ENCODE measurements at regions not wholly inside any gene's neighbourhood (a gene's known extent, or its start where the extent isn't known, plus 50 kb on each side); places are given as distances from the start of the nearest gene placed in this dataset.

DNA sequence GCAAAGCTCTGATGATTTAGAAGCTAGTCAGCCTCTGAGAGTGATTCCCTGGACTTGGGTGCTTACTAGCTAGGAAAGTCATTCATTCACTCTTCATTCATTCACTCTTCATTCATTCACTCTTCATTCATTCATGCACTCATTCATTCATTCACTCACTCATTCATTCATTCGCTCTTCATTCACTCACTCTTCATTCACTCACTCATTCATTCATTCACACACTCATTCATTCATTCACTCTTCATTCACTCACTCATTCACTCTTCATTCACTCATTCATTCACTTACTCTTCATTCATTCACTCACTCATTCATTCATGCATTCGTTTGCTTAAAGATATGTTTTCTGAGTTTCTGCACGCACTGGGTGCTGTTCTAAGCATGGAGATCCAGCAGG is 292.7 kb upstream of the TNRC6C start:
- TF ChIP-seq NANOG (IDR thresholded peaks at IDR 0.05; ENCODE audit: insufficient read depth, low read depth, low read length, poor library complexity, severe bottlenecking), result no peak
- TF ChIP-seq, protein P1, sequence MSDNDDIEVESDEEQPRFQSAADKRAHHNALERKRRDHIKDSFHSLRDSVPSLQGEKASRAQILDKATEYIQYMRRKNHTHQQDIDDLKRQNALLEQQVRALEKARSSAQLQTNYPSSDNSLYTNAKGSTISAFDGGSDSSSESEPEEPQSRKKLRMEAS (IDR thresholded peaks at IDR 0.05), result no peak
- TF ChIP-seq, protein P2, sequence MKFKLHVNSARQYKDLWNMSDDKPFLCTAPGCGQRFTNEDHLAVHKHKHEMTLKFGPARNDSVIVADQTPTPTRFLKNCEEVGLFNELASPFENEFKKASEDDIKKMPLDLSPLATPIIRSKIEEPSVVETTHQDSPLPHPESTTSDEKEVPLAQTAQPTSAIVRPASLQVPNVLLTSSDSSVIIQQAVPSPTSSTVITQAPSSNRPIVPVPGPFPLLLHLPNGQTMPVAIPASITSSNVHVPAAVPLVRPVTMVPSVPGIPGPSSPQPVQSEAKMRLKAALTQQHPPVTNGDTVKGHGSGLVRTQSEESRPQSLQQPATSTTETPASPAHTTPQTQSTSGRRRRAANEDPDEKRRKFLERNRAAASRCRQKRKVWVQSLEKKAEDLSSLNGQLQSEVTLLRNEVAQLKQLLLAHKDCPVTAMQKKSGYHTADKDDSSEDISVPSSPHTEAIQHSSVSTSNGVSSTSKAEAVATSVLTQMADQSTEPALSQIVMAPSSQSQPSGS (IDR thresholded peaks at IDR 0.05; ENCODE audit: low read length), result no peak
- no peak for TF ChIP-seq SP2 (IDR thresholded peaks at IDR 0.05; ENCODE audit: low read length)
- TF ChIP-seq TAF1 (IDR thresholded peaks at IDR 0.05; ENCODE audit: low read depth, low read length), result no peak
- no peak for TF ChIP-seq RFX5 (IDR thresholded peaks at IDR 0.05; ENCODE audit: borderline replicate concordance, low read depth, low read length)
- H2BK5ac ChIP-seq (ENCODE audit: low read depth, low read length), result no peak overlapping the region
- H4K5ac ChIP-seq (ENCODE audit: insufficient read length, low read depth, low read length), result no peak overlapping the region
- H3K4ac ChIP-seq (replicated peaks; ENCODE audit: insufficient read length, low read depth, low read length), result no peak overlapping the region
- no peak overlapping the region for H2BK12ac ChIP-seq (ENCODE audit: low read depth, low read length)
- H3K36me3 ChIP-seq (ENCODE audit: control insufficient read depth in 2 of 4, insufficient read depth in 4 of 4, low read length in 3 of 4), result no peaks in the 10 kb centered on the region
- no peak overlapping the region for H3K4me3 ChIP-seq (ENCODE audit: extremely low read depth in 1 of 4, insufficient read depth in 2 of 4, low read depth in 3 of 4, low read length in 4 of 4)
- DNase-seq (ENCODE audit: low read depth in 1 of 2, low spot score in 2 of 2), result no peak
- ChIA-PET CTCF (ENCODE audit: partially characterized antibody) (interaction anchor here (1.6 kb wide), 1 partner anchor 11 kb away, joined by 3 read pairs; no protein-coding TSS in a partner anchor), POLR2A (ENCODE audit: partially characterized antibody) (no interaction called here)
- H3K56ac ChIP-seq (replicated peaks; ENCODE audit: insufficient read length, low read depth, low read length), result no peak overlapping the region
- H3K79me1 ChIP-seq (ENCODE audit: low read depth, low read length), result no peaks in the 10 kb centered on the region
- no peak overlapping the region for H2BK120ac ChIP-seq (replicated peaks; ENCODE audit: low read depth, low read length)
- H4K91ac ChIP-seq (replicated peaks; ENCODE audit: insufficient read length, low read length), result no peak overlapping the region
- FAIRE-seq, result no peak
- no peaks in the 10 kb centered on the region for H3K27me3 ChIP-seq (replicated peaks in 1 of 4; ENCODE audit: control insufficient read depth in 3 of 4, extremely low read depth in 1 of 4, insufficient read depth in 3 of 4, low read length in 3 of 4)
- H3K23ac ChIP-seq (ENCODE audit: insufficient read length), result no peak overlapping the region
- no peaks in the 10 kb centered on the region for H4K20me1 ChIP-seq (replicated peaks in 1 of 2; ENCODE audit: control insufficient read depth in 1 of 2, insufficient read depth in 2 of 2, low read length in 2 of 2)
- H3K4me1 ChIP-seq (replicated peaks in 1 of 4; ENCODE audit: control insufficient read depth in 3 of 4, insufficient read depth in 4 of 4, low read length in 3 of 4), result no peaks in the 10 kb centered on the region
- no peak overlapping the region for H2BK20ac ChIP-seq (ENCODE audit: low read length)
- no peaks in the 10 kb centered on the region for H3K23me2 ChIP-seq (ENCODE audit: low read depth, low read length)
- no peak overlapping the region for H4K8ac ChIP-seq (ENCODE audit: extremely low read depth, insufficient read depth, low read length)
- H3K9me3 ChIP-seq (ENCODE audit: insufficient read depth in 2 of 2, low read depth in 1 of 2, low read length in 1 of 2), result peaks cover 7 to 9% of the 10 kb centered on the region in 2 experiments
- H3K9ac ChIP-seq (replicated peaks in 1 of 4; ENCODE audit: extremely low read depth in 1 of 4, low read depth in 3 of 4, low read length in 3 of 4), result no peak overlapping the region
- H2BK15ac ChIP-seq (ENCODE audit: low read length), result no peak overlapping the region
- H3K14ac ChIP-seq (ENCODE audit: insufficient read length), result no peak overlapping the region
- H3K27ac ChIP-seq (ENCODE audit: low read depth, low read length), result no peak overlapping the region
- no peak overlapping the region for H2AFZ ChIP-seq (ENCODE audit: low read length)
- no peak overlapping the region for H3K4me2 ChIP-seq (ENCODE audit: insufficient read depth in 1 of 2, low read depth in 2 of 2, low read length in 2 of 2)
- H3K18ac ChIP-seq (ENCODE audit: extremely low read depth, low read length), result no peak overlapping the region
- no peaks in the 10 kb centered on the region for H3K79me2 ChIP-seq (ENCODE audit: control insufficient read depth in 1 of 2, insufficient read depth in 2 of 2, low read length in 2 of 2)
- no peak overlapping the region for H2AK5ac ChIP-seq (ENCODE audit: low read depth, low read length)
- 77% methylated on average over 3 of the region's 3 CpGs; no CpG with 5 or more reads in 1 of the 2 experiments for WGBS, 2 experiments (ENCODE audit: extremely low coverage in 1 of 2, insufficient coverage in 1 of 2, insufficient read length in 1 of 2, insufficient replicate concordance in 2 of 2, low coverage in 1 of 2, low lambda C conversion rate in 2 of 2, missing lambda C conversion rate in 1 of 2)
